Posterior cingulate gyrus (tissue), 11 donors: ENCODE measurements at regions not wholly inside any gene's neighbourhood (a gene's known extent, or its start where the extent isn't known, plus 50 kb on each side); places are given as distances from the start of the nearest gene placed in this dataset.
"Not testable (repeated sequence)": the region's sequence is repeated elsewhere in the genome, so short reads cannot be mapped to it uniquely, and the experiment has no call there.

ENCODE experiments used
- DNase-seq, 10 donors: peaks; one replicate each; pipeline versions ENCODE4 v3.0.0 to v3.0.0-alpha.2; 2020 to 2021; ENCODE audit warnings: mixed read lengths in 3 of 10
- intact Hi-C: fragments of 100-400 bp; cut with DNase I; formaldehyde crosslinking; loops from one replicate; pipeline ENCODE4 v1.15.1; 2023

DNA sequence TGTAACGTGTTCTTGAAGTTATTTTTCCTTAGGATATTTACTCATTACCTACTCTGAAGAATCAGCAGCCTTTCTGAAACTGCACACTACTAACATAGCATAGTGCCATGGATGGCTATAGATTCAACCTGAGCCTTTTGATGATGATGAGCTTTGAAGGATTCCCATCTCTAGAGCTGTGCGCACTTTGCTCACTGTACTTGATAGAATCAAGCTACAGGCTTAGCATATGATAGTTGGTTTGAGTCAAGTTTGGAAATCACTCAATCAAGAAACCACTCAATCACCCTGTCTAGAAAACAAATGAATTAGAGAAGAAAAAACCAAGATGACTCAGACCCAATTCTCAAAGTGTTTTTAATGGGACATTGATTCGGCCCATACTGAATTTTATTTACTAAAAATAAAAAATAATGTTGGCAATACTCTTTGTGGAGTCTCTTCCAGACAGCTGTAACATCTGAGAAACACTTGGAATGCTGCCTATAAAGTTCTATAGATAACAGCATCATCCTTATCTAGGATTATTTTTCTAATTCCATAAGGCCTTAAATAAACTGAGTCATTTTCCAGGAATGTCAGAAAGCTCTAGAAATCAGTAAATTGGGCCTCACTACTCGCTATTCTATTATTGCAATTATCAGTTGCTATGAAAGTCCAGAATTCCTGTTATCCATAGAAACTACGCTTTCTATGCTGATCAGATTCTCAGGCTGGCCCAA, 259.0 kb upstream of the ERBB4 start:
- no peak for DNase-seq
- intact Hi-C loops, result no loop called here

DNA sequence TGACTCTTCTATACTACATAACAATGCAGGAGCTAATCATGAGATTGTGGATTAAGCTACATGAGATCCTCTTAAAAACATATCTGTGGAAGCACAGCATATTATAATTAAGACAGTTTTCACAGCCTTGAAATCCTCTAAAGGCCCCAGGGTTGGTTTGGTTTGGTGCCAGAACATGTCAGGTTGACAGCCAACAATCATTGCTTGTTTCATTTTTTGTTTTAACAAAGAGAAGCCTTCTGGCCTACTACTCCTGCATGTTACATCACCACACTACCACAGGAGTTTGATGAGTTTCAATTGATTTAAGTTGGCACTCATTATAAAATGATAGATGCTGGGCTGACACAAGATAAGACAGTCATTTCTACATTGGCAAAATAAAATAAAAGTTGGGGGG, 255.9 kb upstream of the ERBB4 start:
- DNase-seq, result no peak
- intact Hi-C loops, result no loop called here

DNA sequence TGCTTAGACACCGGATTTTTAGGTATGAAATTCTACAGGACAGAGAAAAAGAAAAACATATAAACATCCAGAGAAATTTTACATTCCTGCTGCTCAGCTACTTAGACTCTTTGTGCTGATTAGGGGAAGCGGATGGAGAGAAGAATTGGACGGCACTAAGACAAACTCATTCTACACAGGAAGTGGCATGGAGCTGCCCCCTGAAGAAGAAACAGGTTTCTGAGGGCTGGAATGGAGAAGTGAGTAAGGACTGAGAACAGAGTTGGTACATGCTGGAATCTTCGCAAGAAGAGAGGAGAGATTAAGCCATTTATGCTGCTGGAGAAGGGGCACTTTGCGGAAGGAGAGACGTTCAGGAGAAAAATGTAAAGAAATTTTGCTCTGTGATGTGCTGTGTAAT, 253.0 kb upstream of the ERBB4 start:
- DNase-seq, result no peak
- intact Hi-C loops, result no loop called here

DNA sequence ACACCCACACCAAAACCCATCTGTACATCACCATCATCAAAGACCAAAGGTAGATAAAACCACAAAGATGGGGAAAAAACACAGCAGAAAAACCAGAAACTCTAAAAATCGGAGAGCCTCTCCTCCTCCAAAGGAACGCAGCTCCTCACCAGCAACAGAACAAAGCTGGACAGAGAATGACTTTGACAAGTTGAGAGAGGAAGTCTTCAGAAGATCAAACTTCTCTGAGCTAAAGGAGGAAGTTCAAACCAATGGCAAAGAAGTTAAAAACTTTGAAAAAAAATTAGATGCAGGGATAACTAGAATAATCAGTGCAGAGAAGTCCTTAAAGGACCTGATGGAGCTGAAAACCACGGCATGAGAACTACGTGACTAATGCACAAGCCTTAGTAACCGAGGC, 247.5 kb upstream of the ERBB4 start:
- not testable (repeated sequence) for DNase-seq

DNA sequence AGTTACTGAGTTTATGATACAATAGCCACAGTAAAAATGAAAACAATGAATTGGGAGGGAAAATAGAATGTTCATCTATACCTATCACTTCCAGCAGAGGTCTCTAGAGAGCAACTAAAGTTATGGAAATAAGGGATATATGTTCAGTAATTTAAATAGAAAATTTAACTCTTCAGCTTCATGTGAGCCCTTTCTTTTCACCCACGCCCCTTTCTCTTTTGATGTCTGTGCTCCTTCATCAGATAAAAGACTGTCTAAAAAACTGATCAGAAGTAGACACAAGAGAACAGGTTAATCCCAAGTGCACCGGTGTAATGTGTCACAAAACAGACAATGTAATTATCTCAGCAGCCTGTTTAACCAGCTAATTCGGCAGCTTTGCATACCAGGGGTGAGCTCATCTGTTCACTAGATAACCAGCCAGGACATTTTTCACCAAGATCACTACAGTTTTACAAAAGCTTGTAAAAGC, 238.5 kb upstream of the ERBB4 start:
- no peak for DNase-seq
- intact Hi-C loops, result loop anchor here (2.0 kb wide), 1 partner anchor 376 kb away; no protein-coding TSS in a partner anchor

More for the DNA sequence above, 247.5 kb upstream of the ERBB4 start:
- intact Hi-C loops, result not testable (repeated sequence)

DNA sequence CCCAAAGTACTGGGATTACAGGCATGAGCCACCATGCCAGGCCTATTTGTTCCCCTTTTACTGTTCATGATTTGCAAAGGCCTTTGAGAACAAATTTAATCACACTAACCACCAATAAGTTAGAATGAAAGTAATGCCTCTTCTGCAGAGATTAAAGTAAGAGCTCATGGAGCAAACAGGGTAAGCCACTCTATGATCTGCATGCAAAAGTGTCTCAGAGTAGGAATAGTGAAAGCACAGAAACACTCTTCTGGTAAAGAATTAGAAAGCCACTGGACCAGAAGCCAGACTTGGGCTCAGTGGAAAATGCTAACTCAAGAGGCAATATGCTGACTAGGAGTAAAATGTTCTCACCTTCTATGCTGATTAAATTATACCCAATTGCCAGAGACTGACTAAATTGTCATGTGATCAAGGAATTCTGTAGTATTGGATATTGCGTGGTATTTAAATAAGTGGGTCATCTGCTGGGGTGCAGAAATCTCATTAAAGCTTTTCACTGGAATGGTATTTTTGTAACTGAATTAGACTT, 235.3 kb upstream of the ERBB4 start:
- intact Hi-C loops, result no loop called here
- no peak for DNase-seq

DNA sequence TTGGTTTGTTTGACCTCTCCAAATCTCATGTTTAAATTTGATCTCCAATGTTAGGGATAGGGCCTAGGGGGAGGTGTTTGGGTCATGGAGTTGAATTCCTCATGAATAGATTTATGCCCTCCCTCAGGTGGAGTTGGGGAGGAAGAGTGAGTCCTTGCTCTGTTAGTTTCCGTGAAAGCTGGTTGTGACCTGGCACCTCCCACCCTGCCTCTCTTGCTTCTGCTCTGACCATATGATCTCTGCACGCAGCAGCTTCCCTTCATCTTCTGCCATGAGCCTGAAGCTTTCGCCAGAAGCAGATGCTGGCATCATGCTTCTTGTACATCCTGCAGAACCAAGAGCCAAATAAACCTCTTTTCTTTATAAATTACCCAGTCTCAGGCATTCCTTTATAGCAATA, 231.6 kb upstream of the ERBB4 start:
- DNase-seq, result peak in 1 of 10 donors; percentile 31
- intact Hi-C loops, result no loop called here

DNA sequence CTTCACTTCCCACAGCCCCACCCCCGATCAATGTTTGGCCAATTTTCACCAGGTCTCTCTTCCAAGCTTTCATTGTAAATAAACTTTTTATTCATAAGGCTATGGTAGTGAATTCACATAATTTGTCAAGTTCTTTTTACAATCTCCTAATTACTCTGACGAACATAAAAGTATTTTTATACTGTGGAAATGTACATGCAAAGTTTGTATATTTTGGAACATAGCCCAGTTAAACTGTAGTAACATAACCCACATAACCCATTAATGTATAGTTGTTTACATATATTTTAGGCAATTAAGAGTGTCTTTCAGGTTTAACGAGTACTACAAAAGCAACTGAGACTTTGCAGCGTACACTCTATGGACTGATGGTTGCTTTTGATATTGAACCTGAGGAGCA, 228.3 kb upstream of the ERBB4 start:
- intact Hi-C loops, result no loop called here
- DNase-seq, result no peak

DNA sequence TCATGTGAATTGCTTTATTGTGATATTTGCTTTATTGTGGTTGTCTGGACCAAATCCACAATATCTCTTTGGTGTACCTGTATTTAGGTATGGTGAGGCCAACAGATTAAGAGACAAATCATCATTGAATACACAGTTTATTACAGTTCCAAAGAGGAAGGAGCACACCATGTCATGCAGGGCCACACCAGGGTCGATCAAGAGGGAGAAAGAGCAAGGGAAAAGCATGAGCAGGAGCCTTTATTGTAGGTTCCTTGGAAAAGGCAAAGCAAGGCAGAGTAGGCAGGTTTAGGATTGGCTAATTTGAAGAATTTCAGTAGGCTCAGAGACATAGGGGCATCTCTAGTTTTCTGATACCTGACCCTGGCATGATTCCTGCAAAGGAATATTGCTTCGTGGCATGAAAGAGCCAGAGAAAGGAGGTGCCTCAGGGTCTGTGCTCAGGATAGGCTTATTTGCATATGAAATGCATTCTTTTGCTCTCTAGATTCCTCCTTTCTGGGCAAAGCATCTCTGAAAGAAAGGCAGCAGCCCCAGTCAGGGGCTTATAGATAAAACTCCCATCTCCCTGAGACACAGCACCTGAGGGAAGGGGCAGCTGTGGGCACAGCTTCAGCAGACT, 214.2 kb upstream of the ERBB4 start:
- no peak for DNase-seq
- intact Hi-C loops, result no loop called here

DNA sequence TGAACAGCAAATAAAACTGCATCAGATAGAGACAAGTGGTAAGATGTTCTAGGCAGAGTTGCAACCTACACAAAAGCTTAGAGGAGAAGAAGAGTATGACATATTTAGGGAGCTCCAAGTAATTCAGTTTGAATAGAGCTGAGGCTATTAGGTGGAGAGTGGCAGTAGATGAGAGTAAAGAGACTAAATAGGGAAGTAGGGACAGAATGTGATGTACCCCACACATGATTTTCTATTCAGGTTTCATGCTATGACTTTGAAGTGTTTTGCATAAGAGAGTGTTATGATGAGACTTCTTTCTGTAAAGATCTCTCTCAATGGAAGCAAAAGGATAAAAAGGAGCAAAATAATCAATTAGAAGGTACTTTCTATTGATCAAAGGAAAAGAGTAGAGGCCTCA, 206.8 kb upstream of the ERBB4 start:
- intact Hi-C loops, result no loop called here
- no peak for DNase-seq

DNA sequence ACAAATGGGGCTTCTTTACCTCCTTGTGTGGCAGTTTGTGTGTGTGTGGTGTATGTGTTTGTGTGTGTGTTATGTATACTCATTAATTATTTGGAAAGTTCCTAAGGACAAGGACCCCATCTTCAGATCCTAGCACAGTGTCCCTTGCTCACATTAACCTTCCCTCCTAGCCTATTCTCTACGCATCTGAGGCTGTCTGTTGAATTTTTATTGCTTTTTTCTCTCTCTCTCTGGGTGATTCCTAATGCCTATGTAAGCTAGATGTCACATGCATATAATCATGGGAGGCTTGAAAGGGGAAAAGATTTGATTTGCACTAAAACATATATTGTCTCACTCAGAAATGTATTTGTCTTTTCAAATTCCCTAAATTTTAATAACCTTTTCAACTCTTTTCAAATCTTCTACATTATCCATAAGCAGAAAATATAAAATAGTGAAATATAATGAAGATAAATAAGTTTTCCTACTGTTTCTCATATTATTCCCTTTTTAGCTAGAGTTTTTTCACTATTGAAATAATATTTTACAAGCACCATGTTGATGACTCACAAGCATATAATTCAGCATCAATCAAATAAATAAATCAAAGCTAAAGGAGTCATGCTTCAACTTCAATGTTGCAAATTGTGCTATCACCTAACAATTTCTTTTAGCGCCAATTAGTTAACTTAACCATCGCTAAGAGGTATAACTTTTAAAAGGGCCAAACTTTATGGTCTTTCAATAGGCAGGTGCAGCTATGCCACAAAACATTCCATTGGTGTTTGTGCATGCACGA, 199.0 kb upstream of the ERBB4 start:
- no peak for DNase-seq
- intact Hi-C loops, result no loop called here

DNA sequence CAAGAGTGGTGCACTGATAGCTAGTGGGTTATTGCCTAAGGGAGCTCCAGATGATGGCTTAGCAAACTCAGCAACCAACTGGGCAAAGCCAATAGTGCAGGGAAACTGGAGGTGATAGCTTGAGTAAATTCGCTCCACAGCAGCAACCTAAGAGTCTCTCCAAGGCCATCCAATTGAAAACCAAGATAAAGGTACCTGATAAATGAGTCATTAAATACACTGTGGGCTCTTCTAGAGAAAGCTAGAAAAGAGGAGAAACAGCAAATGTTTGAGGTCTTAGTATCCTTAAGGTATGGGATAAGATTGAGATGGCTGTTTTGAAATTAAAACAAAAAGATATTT, 197.8 kb upstream of the ERBB4 start:
- intact Hi-C loops, result no loop called here
- DNase-seq, result no peak

DNA sequence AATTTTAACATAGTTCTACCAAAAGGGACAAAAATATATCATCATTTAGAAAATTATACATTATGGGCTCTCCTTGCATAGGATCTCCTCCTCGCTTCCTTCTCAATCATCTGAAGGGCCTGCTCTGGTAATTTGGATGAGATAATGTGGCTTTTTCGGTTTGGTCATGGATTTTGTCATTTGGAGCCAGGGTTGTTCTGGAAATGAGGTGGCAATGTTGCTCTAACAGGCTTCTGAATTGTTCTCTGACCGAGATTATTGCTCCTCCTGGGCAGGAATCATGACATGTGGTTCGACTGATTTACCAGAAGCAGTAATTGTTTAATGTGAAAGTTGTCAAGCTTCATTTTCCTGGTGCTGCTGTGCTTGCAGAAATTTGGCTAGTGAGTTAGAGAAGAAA, 194.7 kb upstream of the ERBB4 start:
- intact Hi-C loops, result no loop called here

DNA sequence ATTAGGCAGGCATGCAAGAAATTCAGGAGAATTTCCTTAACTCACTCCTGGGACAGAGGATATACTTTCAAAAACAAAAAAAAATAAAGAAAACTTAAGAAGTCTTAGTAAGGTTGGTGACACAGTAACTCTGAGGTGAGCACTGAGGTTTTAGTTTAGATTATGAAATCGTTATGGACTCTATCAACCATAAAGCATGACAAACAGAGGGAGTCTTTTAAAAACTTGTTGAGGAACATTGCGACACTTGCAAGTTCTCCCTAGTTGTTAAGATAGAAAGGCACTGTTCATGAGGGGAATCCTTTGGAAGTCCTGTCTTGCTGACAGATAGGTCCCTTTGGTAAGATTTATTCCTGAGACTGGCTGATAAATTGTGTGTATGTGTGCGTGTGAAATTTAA, 194.3 kb upstream of the ERBB4 start:
- DNase-seq, result no peak
- intact Hi-C loops, result no loop called here

More for the DNA sequence above, 194.7 kb upstream of the ERBB4 start:
- no peak for DNase-seq

DNA sequence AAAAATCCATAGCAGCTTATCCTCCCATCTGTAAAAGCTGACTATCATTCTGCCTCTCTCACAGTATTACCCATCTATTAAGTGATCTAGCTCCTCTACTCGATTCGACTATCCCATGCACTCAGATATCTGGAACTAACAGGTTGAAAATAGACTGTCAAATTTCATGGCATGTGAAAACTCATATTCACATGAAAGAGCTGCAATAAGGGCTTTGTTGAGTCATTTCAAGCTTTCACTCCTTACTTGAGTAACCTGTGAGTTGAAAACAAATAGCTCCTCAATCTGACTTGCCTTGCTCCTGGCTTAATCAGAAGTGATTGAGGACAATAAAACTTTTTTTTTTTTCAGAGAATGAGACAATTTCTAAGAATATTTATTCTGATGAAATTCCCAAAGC, 192.4 kb upstream of the ERBB4 start:
- intact Hi-C loops, result no loop called here
- no peak for DNase-seq

DNA sequence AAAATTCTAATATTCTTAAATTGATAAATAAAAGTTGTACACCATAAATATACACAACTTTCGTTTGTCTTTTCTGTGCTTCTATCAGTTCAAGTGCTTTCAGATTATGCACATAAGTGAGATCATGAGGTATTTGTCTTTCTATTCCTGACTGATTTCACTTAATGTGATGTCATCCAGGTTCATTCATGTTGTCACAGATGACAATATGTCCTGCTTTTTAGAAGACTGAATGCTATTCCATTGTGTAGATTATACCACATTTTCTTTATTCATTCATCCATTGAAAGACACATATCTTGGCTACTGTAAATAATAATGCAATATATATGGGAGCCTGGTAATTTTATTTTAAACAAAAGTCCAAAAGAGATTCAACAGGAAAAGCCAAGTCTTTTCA, 190.1 kb upstream of the ERBB4 start:
- no peak for DNase-seq
- intact Hi-C loops, result no loop called here

DNA sequence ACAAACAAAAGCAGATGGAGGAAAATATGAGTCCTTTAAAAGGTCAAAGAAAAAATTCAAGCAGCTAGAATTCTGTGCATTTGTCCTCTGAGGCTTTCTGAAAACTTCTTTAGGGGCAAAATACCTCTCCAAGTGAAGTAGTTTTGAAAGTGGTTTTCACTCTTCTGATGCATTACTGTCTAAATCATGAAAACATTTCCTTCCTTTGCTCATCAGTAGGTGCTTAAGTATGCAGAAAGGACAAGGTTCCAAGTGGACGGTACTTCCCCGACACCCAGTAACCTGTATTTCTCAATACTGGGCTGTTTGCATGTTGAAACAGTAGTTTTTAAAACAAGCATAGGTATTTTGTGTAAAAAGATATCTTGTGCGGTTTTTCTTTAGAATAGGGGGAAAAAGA, 189.1 kb upstream of the ERBB4 start:
- intact Hi-C loops, result no loop called here

DNA sequence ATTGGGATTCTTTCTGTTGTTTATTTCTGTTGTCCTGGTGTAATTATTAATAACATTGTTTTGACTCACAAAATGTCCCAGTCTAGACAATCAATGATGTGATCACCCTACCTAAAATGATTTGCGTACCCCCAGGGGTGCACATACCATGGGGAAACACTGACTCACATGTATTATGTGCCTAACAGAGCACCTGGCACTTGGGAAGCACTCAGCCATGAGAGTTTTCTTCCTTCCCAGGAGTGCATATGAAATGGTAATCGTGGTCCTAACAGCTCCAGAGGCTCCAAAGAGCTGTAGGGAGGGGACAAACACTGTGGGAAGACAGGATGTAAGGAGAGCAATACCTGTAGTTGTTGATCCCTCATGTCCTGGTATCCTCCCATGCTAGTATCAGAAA, 187.8 kb upstream of the ERBB4 start:
- intact Hi-C loops, result no loop called here
- DNase-seq, result no peak

More for the DNA sequence above, 189.1 kb upstream of the ERBB4 start:
- no peak for DNase-seq

DNA sequence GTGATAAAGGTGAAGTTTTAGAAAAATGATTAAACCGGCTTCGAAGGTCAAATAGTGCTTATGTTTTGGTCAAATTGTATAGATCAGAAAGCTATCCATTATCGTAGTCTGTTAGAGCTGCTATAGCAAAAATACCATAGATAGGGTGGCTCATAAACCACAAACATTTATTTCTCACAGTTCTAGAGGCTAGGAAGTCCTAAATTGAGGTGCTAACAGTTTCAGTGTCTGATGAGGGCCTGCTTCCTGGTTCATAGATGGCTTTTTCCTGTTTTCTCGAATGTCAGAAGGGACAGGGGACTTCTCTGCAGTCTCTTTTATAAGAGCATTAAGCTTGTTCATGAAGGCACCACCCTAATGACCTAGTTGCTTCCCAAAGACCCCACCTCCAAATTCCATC, 186.6 kb upstream of the ERBB4 start:
- intact Hi-C loops, result no loop called here
- DNase-seq, result no peak

DNA sequence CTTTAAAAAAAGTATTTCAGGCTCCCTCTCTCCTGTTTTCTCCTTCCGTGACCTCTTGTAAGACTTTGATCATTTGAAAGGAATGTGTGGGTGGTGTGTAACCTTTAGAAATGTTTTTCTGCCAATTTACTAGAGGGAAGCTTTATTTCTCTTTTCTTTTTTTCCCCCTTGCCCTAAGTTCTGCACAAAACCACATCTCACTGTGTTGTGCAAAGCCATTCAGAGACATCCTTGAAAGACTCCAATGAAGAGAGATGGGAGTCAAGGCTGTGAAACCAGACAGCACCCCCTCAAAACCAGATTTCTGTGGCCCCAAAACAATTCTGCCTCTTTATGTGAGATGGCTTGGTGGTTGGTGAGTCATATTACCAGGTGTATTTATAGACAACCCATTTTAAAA, 184.6 kb upstream of the ERBB4 start:
- no peak for DNase-seq
- intact Hi-C loops, result no loop called here

DNA sequence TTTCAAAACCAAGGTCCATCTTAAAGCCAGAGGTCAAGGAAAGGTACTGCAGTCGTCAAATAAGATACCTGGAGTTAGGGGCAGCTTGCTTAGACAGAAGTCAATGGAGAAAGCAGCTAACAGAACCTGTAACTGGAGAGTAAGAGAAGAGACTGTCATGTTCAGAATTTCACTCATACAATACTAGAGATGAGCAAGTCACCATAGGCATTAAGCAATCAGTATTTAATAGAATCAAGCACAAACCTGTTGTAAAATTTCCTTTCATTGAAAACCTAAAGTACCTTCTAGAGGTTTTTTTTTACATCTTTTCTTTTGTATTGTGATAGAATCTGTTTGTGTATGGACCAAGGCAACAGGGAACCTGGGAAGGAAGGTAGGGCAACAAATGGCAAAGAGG, 183.4 kb upstream of the ERBB4 start:
- intact Hi-C loops, result no loop called here
- DNase-seq, result no peak
